Right lung (tissue), 2 donors: ENCODE measurements at regions not wholly inside any gene's neighbourhood (a gene's known extent, or its start where the extent isn't known, plus 50 kb on each side); places are given as distances from the start of the nearest gene placed in this dataset.
"Not testable (repeated sequence)": the region's sequence is repeated elsewhere in the genome, so short reads cannot be mapped to it uniquely, and the experiment has no call there.

Experiments
- DNase-seq, 2 donors: peaks; one replicate each; pipeline ENCODE4 v3.0.0-alpha.2; 2013

- no peak for DNase-seq
These were observed 256.9 kb downstream of the PARM1 start for GRCh38 chr4:75189711-75190335.

DNA sequence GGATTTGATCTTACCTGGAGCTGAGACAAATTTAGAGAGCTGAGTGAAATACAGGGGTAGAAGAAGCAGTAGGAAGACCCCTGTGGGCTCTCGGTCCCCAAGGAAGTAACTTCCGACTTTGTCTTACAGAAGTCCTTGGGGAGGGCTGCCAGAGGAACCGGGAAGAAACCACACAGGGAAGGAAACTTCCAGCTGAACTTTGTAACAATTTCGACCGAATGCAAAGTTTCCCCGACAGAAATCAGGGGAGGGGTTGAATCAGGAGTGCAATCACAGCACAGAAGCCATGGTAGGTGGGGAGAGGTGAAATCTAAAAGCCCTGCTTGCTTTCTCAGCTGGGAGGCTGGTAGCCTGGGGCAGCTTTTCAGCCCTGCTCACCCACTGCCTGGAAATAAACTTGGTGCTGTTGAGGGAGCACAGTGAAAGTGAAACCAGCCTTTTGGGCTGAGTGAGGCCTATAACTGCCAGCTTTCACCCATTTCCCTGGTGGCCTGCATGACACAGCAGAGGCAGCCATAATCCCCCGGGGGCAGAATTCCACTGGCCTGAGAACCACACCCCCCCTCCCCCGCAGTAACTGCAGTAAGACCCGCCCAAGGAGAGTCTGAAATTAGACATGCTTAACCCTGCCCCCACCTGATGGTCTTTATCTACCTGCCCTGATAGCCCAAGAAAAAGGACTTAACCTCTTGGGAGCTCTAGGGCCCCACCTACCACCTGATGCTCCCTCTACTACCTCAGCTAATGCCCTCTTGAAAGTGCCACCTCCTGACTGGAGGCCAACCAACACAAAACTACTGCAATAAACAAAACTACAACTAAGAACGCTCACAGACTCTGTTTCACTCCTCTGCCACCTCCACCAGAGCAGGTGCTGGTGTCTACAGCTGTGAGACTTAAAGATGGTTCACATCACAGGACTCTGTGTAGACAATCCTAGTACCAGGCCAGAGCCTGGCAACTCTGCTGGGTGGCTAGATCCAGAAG lies 248.2 kb downstream of the PARM1 start:
- no peak for DNase-seq

- no peak for DNase-seq
These were observed 247.3 kb downstream of the PARM1 start for GRCh38 chr4:75180217-75180616.

DNA sequence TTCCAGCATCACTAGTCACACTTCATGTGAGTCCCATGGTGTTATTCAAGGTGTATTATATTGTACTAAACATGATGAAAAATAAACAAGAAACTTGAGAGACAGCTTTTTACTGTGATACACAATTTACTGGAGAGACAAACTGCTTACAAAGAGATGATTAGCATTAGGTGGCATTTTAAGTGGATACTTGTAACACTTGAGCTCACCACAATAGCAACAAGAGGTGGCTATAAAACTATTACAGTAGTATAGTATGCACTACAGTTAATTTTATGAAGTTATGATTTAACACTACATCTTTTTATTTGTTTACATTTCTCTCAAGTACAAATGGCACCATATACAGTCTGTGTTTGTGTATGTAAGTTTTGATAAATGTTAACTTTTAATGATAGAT lies 246.6 kb downstream of the PARM1 start:
- DNase-seq = no peak

- no peak for DNase-seq
These were observed 239.6 kb downstream of the PARM1 start for GRCh38 chr4:75172551-75172950.

DNA sequence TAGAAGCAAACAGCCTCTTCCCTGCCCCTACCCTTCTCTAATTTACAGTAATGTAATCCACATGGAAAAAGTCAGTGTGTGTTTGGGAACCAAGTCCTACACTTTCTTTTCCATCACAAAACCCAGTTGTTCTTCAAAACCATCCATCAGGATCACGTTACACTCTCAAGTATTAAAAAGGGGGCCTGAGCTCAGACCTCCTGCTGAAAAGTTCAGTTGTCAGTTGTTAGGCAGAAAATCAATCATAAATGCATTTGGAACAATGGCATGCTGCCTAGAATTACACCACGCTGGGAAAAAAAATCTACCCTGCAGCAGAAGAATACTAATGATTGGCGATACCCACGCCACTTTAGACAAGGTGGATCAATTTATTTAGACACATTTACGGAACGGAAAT lies 236.5 kb downstream of the PARM1 start:
- no peak for DNase-seq

DNA sequence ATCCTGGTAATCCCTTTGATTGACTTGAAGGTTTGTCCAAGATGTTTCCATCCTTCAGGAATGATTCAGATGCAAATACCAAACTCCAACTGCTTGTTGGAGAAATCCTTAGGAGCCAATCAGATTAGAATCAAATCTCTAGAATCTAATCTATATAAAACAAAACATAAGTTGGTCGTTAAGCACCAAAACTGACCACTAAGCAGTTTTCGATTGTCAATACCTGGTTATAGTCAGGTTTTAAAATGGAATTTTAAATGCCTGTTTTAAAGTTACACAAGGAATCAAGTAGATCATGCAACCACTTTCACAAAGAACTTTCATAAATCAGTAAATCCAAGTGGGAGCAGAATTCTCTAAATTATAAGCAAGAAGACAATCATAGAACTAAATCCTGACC lies 236.1 kb downstream of the PARM1 start:
- no peak for DNase-seq

DNA sequence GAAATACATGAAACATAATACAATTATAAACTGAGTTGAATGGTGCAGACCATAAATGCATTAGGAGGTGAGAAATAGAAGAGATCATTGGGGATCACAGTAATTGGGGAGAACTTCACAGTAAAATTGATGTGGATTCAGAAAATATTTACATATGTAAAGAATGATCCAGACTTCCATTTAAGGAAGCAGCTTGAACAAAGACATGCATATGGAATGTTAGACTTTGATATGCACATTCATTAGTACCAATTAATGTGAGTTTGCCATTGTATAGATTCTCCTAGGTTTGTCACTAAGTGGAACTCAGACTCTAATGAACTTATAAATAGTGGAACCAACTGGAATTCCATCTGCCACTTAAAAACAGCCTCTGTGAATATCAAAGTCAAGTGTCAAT lies 235.6 kb downstream of the PARM1 start:
- no peak for DNase-seq

GRCh38 chr4:75165100-75165499 lies 232.2 kb downstream of the PARM1 start:
- not testable (repeated sequence) for DNase-seq

DNA sequence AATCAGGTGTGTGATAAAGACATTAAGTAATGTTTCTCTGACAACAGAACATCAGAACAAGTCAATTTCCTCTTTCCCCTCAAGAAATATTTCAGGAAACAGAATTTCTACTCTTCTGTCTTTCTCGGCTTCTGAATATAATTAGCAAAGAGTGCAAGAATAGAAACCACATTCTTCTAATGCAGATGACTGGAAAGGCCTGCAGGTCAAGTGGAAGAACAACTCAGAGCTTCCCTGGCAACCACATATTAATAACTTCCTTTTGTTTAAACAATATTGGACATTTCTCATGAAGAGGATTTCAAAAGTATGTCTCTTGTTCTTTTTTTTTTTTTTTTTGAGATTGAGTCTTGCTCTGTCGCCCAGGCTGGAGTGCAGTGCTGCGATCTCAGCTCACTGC lies 225.5 kb downstream of the PARM1 start:
- DNase-seq = no peak

- DNase-seq = no peak
These were observed 222.1 kb downstream of the PARM1 start for GRCh38 chr4:75154994-75155393.

- DNase-seq = no peak
These were observed 213.3 kb downstream of the PARM1 start for GRCh38 chr4:75146223-75146622.

- DNase-seq = no peak
These were observed 211.6 kb downstream of the PARM1 start for GRCh38 chr4:75144475-75144874.

DNA sequence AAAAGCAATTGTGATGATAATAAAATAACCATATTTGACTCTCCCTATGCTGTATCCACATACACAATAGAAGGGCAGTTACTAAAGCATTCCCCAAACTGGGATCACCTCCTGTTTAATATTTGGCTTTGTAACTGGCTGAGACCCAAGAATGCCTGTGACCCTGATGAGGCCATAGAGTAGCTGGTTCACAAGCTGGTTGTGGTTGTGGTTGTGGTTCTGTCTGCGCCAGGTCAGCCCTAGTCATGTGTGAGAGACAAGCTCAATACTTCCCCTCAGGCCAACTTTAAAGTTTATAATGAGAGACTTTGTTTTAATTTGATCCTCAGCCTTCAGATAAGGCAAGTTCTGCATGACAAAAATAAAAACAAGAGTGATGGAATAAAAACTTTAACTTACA lies 209.9 kb downstream of the PARM1 start:
- no peak for DNase-seq

GRCh38 chr4:75142382-75142781 lies 209.5 kb downstream of the PARM1 start:
- no peak for DNase-seq

- no peak for DNase-seq
These were observed 208.2 kb downstream of the PARM1 start for GRCh38 chr4:75141162-75141561.

DNA sequence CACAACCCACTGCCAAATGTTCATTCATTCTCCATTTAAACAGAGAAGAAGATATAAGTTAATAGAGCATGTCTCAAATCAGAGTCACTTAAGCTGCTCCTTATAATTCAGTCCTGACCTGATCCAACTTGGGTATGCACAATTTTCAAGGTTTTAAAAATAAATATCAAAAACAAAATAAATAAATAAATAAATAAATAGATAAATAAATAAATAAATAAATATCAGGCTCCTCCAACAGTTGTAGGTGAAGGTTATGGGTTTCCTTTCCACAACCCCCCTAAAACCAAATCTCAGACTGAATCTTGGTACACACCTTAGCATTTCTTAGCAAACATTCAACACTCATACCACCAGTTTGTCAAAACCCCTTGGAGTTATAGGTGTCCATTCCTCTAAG lies 204.4 kb downstream of the PARM1 start:
- DNase-seq = no peak

GRCh38 chr4:75135068-75135825 lies 202.3 kb downstream of the PARM1 start:
- no peak for DNase-seq

GRCh38 chr4:75126870-75127269 lies 194.0 kb downstream of the PARM1 start:
- DNase-seq = not testable (repeated sequence)

- no peak for DNase-seq
These were observed 193.1 kb downstream of the PARM1 start for GRCh38 chr4:75126058-75126457.

- DNase-seq = no peak
These were observed 189.6 kb downstream of the PARM1 start for GRCh38 chr4:75122424-75123014.

GRCh38 chr4:75118739-75119138 lies 185.8 kb downstream of the PARM1 start:
- no peak for DNase-seq
